ENCODE measurements at regions not wholly inside any gene's neighbourhood (a gene's known extent, or its start where the extent isn't known, plus 50 kb on each side); places are given as distances from the start of the nearest gene placed in this dataset.

- H3K27me3 Mint-ChIP-seq (ENCODE audit: low read depth in 3 of 3) = peaks cover 0 to 6% (median 1%) of the 10 kb centered on the region in 3 donors
- no peaks in the 10 kb centered on the region for H3K27me3 ChIP-seq (ENCODE audit: control insufficient read depth in 2 of 2, insufficient read depth in 2 of 2, low read length in 2 of 2)
- no peaks in the 10 kb centered on the region for H3K36me3 ChIP-seq (replicated peaks in 1 of 2; ENCODE audit: control insufficient read depth in 1 of 2, insufficient read depth in 2 of 2, low read length in 2 of 2)
- no peak overlapping the region for H2AFZ ChIP-seq (ENCODE audit: insufficient read depth, low read depth, low read length, poor library complexity, severe bottlenecking)
- peaks cover 2 to 25% (median 4%) of the 10 kb centered on the region in 7 donors for H3K9me3 Mint-ChIP-seq
- H3K4me3 ChIP-seq (replicated peaks in 1 of 3; ENCODE audit: low read depth in 2 of 3, low read length in 3 of 3) = no peak overlapping the region
- H3K9ac ChIP-seq (ENCODE audit: insufficient read depth, low read length, poor library complexity, severe bottlenecking) = no peak overlapping the region
- H3K36me3 Mint-ChIP-seq = no peaks in the 10 kb centered on the region
- peaks cover 0 to 12% of the 10 kb centered on the region in 2 donors for H3K9me3 ChIP-seq (replicated peaks in 1 of 2; ENCODE audit: control insufficient read depth in 1 of 2, insufficient read depth in 1 of 2, low read length in 2 of 2)
- no peak for DNase-seq
- H3K4me1 Mint-ChIP-seq = no peaks in the 10 kb centered on the region
- no peaks in the 10 kb centered on the region for H4K20me1 ChIP-seq (ENCODE audit: insufficient read depth, low read length)
- H3K79me2 ChIP-seq (ENCODE audit: insufficient read depth, low read length) = no peaks in the 10 kb centered on the region
- no peak overlapping the region for H3K4me3 Mint-ChIP-seq
- H3K27ac ChIP-seq (ENCODE audit: low read depth in 1 of 2, low read length in 2 of 2) = no peak overlapping the region
- TF ChIP-seq CTCF (IDR thresholded peaks at IDR 0.05) = no peak
- 92% methylated on average over 2 of the region's 4 CpGs for WGBS (ENCODE audit: insufficient coverage)
- no peak overlapping the region for H3K4me2 ChIP-seq (replicated peaks; ENCODE audit: extremely low read depth, low read length, poor library complexity, severe bottlenecking)
- no peak overlapping the region for H3K27ac Mint-ChIP-seq
- intact Hi-C loops (cut with micrococcal nuclease) = no loop called here
- no peaks in the 10 kb centered on the region for H3K4me1 ChIP-seq (ENCODE audit: control insufficient read depth in 1 of 2, insufficient read depth in 2 of 2, low read length in 2 of 2)
These were observed 377.8 kb upstream of the IRX2 start for GRCh38 chr5:3129252-3129651.

DNA sequence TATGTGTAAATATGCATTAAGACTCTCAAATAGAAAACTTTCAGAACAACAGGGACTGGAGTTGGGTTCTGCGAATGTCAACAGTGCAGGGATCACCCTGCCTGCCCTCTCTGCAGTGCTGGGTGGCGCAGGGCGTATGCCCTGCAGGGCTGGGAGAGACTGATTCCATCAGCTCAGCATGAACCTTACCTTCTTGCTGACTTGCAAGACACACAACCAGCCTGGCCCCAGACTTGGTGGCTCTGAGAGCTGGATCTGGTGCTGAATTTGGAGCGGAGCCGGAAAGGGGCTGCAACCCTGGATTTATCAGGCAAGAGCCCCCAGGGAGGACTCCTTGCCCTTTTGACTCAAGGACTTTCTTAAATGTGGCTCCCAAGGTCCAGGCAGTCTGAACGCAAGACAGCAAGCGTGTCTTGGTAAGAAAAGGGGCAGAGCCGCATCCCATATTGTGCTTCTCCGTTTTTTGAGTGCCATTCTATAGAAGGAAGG is 376.0 kb upstream of the IRX2 start:
- DNase-seq = no peak

More for the DNA sequence above, 376.0 kb upstream of the IRX2 start:
- Histone ChIP-seq H3K4me1 (ENCODE audit: control insufficient read depth in 1 of 2, insufficient read depth in 2 of 2, low read length in 2 of 2) (no peaks in the 10 kb centered on the region), H4K20me1 (ENCODE audit: insufficient read depth, low read length) (no peaks in the 10 kb centered on the region), H3K27me3 (ENCODE audit: control insufficient read depth in 2 of 2, insufficient read depth in 2 of 2, low read length in 2 of 2) (no peaks in the 10 kb centered on the region), H3K79me2 (ENCODE audit: insufficient read depth, low read length) (no peaks in the 10 kb centered on the region), H3K9me3 (replicated peaks in 1 of 2; ENCODE audit: control insufficient read depth in 1 of 2, insufficient read depth in 1 of 2, low read length in 2 of 2) (peaks cover 0 to 7% of the 10 kb centered on the region in 2 donors), H2AFZ (ENCODE audit: insufficient read depth, low read depth, low read length, poor library complexity, severe bottlenecking) (no peak overlapping the region), H3K9ac (ENCODE audit: insufficient read depth, low read length, poor library complexity, severe bottlenecking) (no peak overlapping the region), H3K27ac (ENCODE audit: low read depth in 1 of 2, low read length in 2 of 2) (no peak overlapping the region), H3K4me2 (replicated peaks; ENCODE audit: extremely low read depth, low read length, poor library complexity, severe bottlenecking) (no peak overlapping the region), H3K4me3 (replicated peaks in 1 of 3; ENCODE audit: low read depth in 2 of 3, low read length in 3 of 3) (no peak overlapping the region), H3K36me3 (replicated peaks in 1 of 2; ENCODE audit: control insufficient read depth in 1 of 2, insufficient read depth in 2 of 2, low read length in 2 of 2) (no peaks in the 10 kb centered on the region)
- intact Hi-C loops (cut with micrococcal nuclease) = no loop called here
- H3K4me3 Mint-ChIP-seq = no peak overlapping the region
- no peaks in the 10 kb centered on the region for H3K4me1 Mint-ChIP-seq
- H3K36me3 Mint-ChIP-seq = no peaks in the 10 kb centered on the region
- H3K27me3 Mint-ChIP-seq (ENCODE audit: low read depth in 3 of 3) = peaks cover 1 to 8% (median 6%) of the 10 kb centered on the region in 3 donors
- H3K27ac Mint-ChIP-seq = no peak overlapping the region
- 84% methylated on average over 9 of the region's 9 CpGs for WGBS (ENCODE audit: insufficient coverage)
- H3K9me3 Mint-ChIP-seq = peaks cover under 1 to 19% (median 4%) of the 10 kb centered on the region in 7 donors
- TF ChIP-seq CTCF (IDR thresholded peaks at IDR 0.05) = no peak
